HG02970 (cell line): ENCODE measurements at regions not wholly inside any gene's neighbourhood (a gene's known extent, or its start where the extent isn't known, plus 50 kb on each side); places are given as distances from the start of the nearest gene placed in this dataset.

Experiments
- ATAC-seq: cut with Tn5 transposase; IDR thresholded peaks from one replicate; pipeline ENCODE4 v1.9.1; 2021; ENCODE audit warnings: mild to moderate bottlenecking, moderate library complexity, moderate number of reproducible peaks; ENCODE audit not compliant: unreplicated experiment, low FRiP score

DNA sequence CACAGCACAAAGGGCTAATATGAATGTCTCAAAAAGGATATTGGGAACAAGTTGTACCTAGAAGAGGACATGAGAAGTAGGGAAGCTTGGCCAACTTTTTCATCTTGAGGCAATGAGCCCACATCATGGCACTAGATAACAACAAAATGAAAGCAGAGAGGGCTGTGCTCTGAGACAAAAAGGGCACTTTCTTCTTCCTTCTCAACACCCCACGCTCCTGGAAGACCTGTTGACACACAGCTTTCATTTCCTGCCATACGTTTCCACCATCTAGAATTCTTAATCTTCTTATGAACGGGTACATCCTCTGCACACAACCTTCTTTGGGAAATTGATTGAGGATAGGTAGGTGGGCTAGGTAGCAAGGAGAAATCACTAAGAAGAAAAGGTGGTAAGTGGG is 187.8 kb upstream of the STXBP5 start:
- no peak for ATAC-seq

DNA sequence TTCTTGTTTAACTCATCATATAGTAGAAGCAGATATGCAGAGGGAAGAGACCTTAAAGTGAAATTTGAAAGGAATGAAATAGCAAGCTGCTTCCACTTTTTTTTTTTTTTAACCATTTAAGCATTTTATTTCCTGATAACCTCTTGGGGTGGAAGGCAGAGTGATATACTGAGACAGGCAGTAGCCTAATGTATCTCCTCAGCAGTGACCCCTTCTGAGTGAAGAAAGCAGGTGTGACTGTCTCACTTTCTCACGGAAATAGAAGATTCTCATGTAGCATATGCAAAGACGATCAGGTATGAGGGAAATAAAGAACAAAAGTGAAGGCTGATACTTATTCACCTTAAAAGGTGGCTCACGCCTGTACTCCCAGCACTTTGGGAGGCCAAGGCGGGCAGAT is 187.1 kb upstream of the STXBP5 start:
- no peak for ATAC-seq

DNA sequence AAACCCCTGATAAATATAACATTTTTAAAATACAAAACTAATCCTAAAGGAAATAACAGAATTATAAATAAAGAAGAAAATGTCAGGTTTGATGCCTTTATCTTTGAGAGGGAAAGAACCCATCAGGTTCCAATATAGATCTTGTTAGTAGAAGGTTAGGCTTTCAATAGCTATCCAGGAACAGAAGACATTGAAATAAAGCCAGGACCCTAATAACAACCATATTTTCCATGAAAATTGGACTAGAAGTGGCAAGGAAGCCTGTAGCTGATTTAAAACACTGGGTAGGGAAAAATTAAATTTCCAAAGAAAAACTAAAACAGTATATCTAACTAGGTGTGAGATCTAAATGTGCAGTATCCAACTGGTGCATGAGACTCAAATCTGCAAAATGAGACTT is 185.2 kb upstream of the STXBP5 start:
- ATAC-seq: no peak

DNA sequence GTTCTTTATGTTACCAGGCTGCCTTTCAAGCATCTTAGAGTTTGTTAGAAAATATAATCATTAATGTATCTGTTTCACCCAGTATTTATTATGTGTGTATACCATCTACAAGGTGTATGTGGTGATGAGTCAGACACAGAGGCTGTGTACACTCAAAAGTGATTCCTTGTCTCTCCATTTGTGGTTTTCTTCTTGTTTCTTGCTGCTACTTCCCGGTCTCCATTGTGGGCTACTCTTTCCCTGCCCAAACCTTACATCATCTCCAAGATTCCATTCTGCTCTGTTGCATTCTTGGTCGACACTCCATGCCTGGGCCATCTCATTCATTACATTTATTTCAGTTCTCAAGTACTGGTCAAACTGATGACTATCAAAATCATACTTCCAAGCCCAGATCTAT is 182.2 kb upstream of the STXBP5 start:
- no peak for ATAC-seq

DNA sequence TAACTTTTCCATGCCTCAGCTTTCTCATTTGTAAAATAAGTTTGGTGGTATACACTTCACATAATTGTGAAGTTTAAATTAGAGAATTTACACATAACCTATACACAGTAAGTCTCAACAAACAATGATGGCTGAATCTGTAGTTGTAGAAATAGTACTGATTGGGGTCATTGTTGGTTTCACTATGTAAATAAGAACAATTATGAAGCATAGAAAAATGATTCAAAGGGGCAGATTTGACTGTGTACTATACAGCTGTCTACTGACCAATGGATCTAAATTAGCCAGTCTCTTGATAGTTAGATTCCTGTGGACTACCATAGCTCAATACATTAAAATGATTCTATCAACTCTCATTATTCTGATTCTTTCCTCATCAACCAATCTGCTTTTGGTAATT is 181.1 kb upstream of the STXBP5 start:
- ATAC-seq: no peak

DNA sequence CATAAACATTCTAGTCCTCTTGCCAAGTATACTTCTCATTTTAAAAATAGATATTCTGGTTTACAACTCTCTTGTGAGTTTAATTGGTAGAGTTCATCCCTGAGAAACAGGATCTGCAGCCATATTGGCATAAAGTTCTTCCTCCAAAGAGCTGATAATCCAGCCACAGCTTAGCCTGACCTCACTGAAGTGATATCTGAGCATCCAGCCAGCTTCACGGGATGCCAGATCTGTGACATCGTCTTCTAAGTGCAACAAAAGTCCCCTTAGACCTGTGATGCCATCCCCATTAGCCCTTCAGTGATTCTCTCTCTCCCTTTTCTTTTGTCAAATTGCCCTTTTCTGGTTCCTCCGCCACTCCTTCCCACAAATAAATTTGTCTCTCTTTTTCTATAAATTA is 180.6 kb upstream of the STXBP5 start:
- ATAC-seq: no peak

DNA sequence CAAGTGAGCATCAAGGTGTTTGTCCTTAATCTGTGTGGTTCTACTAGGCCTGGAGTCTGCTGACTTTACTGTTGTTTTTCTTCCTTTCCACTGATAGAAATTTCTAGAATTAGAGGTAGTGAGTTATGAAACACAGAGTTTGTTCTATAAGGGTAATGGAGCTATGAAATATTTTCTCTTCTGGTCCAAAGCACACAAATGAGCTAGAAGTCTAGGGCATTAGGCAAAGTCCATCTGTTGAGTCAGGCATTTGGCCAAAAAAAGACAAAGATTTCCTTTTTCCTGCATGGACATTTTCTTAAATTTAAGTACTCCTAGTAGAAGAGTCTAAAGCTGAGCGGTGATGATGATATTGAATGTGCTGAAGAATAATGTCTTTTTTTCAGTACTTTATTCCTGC is 174.3 kb upstream of the STXBP5 start:
- ATAC-seq: no peak

DNA sequence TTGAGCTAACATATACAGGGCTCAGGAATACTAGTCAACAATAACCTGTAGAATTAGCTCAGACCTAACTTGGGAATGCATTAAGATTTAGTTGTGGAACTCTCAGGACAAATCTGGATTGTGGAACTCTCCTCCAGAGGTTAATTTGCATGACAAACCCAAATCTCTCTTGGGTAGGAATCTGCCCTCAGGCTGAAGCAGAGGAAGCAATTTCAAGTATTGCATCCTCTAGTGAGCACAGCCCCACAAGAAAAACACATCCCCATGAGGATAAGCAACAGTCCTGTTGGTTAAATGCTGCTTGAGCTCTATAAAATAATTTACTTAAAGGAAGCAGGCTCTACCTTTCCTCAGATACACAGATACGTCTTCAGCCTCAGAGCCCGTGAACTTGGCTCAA is 170.9 kb upstream of the STXBP5 start:
- no peak for ATAC-seq

DNA sequence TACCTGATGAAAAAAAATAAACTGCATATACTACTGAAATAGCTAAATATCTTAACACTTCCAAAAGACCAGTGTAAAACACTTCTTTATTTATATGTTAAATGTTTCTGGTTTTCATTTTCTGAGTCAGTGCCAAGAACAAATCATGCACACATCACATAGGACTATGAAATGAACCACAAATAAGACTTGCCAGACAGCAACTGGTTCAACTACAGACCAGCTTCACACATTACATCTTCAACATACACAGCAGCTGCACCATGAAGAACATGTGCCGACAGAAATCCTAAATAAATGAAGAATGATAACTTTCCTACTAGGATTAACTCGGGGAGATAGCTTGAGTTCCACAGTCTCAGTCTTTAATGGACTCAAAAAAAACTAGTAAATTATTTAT is 168.3 kb upstream of the STXBP5 start:
- ATAC-seq: no peak

DNA sequence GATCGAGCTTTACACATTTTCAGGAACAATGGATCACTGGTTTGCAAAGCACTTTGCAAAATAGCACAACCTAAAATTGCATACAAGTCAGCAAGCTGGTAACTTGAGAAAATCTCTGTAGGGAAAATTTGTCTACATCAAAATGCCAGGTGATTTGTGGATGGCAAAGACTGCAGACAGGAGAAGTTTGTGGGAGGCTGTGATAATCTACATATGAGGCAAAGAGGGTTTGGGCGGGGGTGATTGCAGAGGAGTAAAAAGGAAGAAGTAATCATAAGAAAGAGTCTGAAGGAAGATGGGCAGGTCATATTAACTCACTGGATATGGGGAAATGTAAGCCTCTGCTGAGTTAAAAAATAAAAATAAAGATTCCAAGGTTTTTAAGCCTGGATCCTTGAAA is 166.3 kb upstream of the STXBP5 start:
- ATAC-seq: no peak

DNA sequence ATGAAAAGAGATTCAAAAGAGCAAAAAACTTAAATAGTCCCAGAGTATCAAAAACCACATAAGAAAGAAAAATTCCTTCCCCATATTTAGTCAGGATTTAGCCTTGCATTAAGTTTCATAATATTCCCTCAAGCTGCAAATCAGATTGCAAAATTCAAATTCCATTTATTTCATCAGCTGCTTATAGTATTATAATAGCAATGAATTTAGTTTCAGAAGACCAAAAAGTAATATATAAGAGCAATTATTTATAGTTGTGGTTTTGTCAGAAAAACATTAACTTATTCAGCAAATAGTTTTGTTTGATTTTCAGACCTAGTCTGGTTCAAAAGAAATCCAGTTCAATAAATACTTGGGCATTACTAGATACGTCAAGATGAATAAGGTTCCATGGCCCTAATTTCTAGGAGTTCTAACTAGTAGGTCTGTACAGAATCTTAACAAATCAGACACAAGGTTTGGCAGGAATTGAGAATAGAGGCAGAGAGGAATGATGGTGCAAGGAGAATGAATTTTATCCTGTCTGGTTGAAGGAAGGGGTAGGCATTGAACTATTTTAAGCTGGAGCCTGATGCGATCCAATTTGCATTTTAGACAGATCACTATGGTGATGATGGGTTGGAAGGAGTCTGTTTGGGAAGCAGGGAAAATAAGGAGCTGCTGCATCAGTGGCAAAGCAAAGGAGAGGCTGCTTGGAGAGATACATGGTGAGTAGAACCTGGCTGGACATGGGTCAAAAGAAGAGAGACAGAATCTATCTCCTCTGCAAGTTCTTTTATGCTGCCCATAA is 163.9 kb upstream of the STXBP5 start:
- ATAC-seq: no peak

DNA sequence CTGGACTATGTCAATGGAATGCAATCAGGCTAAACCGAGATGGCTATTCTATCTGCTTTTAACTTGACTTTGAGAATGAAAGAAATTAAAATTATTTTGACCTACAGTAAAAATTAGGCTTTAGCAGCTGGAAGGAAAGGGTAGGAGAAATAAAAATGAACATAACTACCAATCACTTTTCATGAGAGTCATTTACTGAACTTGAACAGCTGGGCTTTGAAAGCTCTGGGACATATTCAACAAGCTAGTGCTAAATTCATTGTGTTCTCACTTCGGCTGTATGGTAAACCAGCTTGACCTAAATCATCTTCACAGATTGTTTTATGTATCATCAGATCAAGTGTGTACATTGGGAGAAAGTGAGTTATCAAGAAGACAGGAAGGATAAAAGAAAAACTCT is 161.5 kb upstream of the STXBP5 start:
- no peak for ATAC-seq

DNA sequence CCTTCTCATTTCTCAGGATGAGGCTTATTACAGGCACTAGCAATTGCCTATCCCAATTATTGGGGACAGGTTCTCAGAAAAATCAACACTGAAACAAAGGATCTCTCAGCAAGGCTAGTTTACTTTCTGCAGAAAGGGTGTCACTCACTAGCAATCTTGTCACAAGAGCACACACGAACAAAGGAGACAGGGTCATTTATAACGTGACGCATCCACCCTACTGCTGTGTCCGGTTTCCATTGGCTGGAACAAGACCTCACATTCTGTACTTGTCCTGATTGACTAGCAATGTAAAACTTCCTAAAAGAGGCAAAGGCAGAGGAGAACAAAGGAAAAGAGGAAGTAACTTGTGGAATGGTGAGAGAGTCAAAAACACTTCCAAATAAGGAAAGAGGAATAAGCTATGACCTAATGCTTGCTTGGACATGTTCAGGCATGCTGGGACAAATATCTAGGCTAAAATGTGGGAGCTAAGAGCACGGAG is 160.2 kb upstream of the STXBP5 start:
- ATAC-seq: no peak

DNA sequence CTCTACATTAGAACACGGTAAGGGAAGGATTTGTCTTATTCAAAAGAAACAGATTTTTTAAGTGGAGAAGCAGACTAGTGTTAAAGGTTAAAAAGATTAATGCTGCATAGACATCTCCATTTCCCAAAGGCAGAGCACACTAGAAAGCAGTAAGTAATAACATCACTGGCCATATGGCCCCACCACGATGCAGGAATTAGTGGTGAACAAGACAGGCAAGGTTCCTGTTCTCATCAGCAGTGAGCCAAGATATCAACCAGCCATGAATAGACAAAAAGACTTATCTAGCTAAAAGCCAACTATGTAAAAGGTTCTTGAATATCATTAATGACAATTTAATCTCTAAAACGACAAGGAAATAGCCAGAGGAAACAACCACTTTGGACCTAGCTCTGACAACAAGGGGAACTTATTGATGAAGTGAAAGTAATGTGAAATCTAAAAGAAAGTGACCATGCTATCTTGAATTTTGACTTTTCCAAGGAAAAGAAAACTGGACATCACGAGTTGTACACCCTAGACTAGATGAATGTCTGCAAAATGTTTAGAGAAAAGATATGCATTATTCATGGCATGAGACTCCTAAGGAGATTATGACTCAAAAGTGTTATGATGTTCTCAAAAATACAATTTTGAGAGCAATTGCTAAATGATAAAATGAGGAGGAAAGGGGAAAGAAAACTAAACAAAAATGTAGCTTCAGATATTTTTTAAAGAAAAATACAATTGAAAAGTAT is 157.9 kb upstream of the STXBP5 start:
- ATAC-seq: no peak

DNA sequence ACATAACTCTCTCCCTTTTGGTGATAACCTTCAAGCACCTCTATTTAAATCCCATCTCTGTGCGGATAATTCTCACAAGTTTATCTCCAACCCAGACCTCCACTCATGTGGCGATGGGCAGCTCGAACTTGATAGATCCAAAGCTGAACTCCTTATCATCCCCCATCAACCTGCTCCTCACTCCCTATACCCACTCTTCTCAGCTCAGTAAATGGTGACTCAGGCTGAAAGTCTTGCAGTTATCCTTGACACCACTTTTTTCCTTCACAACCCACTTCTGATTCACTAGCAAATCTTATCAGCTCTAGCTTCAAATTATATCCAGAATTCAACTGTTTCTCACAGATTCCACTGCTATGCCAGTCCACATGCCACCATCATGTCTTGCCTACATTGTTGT is 155.3 kb upstream of the STXBP5 start:
- ATAC-seq: no peak

DNA sequence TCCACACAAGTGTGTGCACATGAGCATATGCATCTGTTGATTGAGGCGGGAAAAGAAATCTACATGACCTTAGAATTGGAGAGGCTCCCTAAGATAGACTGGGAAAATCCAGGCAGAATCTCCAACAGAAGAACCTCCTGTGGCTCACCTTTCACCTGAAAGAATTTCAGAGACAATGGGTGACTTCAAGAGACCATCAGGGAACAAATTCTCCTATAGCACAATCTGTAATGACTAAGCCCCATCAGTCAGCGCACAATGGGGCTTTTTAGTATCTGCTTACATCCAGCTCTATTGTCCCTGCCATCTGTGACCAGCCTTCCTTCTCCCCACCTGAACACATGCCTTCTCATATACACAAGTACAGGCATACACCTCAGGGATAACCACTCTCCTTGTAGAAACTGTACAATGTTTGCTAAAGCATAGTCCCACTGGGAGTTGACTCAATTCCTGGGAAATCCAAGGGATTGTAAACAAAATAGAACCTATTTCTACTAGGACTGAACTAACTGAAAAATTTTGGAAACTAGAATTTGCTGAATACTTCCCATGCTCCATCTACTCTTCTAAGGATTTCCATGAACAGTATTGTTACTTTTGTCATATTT is 150.8 kb upstream of the STXBP5 start:
- no peak for ATAC-seq

DNA sequence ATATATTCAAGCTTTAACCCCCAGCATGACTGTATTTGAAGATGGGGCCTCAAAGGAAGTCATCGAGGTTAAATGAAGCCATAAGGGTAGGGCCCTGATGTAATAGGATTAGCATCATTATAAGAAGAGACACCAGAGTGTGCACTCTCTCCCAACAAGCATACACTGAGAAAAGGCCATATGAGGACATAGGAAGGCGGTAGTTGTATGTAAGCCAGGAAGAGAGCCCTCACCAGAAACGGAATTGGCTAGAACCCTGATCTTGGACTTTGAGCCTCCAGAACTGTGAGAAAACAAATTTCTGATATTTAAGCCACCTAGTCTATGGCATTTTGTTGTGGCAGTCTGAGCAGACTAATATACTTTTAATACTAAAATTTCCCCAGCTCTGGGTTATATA is 150.1 kb upstream of the STXBP5 start:
- no peak for ATAC-seq

DNA sequence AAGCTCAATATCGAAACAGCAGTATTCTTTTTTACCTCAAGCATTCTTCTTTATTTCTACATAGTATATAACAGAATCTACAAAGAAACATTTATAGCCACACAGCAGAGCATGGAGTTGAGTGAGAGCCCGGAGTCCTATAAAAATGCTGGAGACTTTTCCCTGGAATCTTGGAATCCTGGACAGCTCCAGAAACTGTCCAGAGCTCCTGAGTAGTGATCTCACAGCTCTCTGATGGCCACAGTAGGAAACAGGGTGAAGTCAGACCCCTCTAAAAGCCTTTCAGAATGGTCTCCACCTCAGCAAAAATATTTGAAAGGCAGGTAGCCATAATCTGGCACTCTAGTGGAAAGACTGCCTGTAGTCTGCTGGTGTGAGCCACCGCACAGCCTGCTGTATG is 149.3 kb upstream of the STXBP5 start:
- no peak for ATAC-seq

DNA sequence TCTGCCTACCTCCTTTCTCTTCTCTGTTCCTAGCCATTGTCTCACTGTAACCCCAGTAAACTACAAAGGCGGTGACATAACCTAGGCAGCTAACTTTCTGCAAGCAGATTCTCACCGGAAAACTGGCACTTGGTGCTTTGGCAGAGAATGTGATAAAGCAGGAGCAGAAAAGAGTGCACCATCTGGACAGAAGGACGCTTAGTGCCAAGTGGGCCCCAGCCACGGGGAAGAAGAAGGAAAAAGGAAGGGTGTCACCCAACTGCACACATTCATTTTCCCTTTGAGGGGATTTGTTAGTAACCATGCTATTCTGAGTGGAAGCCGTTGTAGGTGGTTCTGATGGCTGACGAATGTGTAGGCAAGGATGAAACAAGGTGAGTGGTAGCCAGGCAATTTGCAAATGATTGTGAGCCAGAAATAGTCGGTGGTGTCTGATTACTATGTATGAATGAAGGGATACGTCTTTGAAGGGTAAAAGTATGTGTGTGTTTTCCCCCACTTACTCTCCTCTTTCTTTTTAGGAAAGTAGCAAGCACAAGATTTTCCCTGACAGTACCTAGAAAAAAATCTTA is 148.3 kb upstream of the STXBP5 start:
- ATAC-seq: no peak

DNA sequence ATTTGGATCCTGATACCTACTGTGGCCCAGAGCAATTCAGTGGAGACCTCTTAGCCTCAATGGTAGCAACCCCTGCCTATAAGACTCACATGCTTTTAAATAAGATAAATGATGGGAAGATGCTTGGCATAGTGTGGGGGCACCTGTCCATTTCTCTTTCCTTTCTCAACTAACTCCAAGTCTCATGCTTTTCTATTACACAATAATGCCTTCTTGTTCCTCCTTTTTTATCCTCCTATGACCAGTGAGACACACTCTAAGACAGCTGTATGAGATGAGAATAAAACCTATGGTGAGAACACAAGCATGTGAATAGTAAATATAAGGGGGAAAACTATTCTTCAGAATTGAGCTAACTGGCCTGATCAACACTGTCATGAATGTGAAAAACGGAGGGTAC is 147.0 kb upstream of the STXBP5 start:
- no peak for ATAC-seq

DNA sequence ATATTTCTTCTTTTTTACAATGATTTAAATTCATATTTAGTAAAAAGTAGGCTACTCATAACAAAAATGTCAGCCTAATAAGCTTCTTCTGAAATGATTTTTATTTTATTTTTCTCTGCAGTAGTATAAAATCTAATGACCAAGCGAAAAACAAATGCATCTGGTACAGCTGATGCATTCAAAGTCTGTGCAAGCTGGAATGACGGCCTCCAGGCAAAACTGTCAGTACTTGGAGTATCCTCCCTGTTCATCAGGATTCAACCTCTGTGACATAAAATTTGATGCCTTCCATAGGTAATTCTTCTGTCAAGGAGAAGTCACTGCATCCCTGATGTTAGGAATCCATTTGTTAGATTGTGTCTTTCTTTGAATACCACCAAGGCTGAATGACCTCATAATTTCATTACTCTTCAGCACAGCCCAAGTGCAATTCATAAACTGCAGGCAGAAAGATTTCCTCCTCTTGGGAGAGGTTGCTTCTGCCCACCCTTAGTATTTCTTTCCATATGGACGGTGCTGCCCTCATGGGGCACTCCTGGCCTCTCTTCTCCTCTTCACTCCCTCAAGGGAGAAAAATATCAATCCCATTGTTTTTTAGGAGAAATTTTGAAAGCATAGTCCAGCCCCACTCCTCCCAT is 146.4 kb upstream of the STXBP5 start:
- ATAC-seq: no peak
